ENCODE measurements at regions not wholly inside any gene's neighbourhood (a gene's known extent, or its start where the extent isn't known, plus 50 kb on each side); places are given as distances from the start of the nearest gene placed in this dataset.
"Not testable (repeated sequence)": the region's sequence is repeated elsewhere in the genome, so short reads cannot be mapped to it uniquely, and the experiment has no call there.

GRCh38 chr3:139111392-139112229 is 66.9 kb upstream of the PRR23C start:
- TF ChIP-seq POLR2A (IDR thresholded peaks at IDR 0.05) (no peak), POLR2AphosphoS5 (IDR thresholded peaks at IDR 0.05) (no peak), EP300 (IDR thresholded peaks at IDR 0.05; ENCODE audit: low read depth) (no peak), CTCF (IDR thresholded peaks at IDR 0.05) (peak; percentile 64 to 73 (median 67))
- in situ Hi-C loops (cut with MboI; ENCODE audit: low pct_ligation_motif_present in 1 of 4, low pct_unique_long_range_greater_than_20kb in 1 of 4, low sequenced_read_pairs in 3 of 4) (loop anchor here in 1 of 4 donors (25.0 kb wide), 1 partner anchor 201 kb away; no protein-coding TSS in a partner anchor), intact Hi-C loops (cut with DNase I; ENCODE audit: low total_unique reads) (loop anchor here (5.0 kb wide), 1 partner anchor 216 kb away; no protein-coding TSS in a partner anchor)
- peaks cover 0 to 4% (median 2%) of the 10 kb centered on the region in 4 donors for H3K4me1 ChIP-seq
- H3K4me3 ChIP-seq = no peak overlapping the region
- no peaks in the 10 kb centered on the region for H3K36me3 ChIP-seq
- peak; percentile 74 for DNase-seq
- 10 to 15% methylated on average over 7 to 12 of the region's 13 CpGs for WGBS, 2 donors (ENCODE audit: low coverage in 1 of 2)
- H3K27ac ChIP-seq = no peak overlapping the region
- no peaks in the 10 kb centered on the region for H3K27me3 ChIP-seq
- no peaks in the 10 kb centered on the region for H3K9me3 ChIP-seq

- Histone ChIP-seq H3K4me3 (no peak overlapping the region), H3K4me1 (peaks cover 0 to 6% (median 3%) of the 10 kb centered on the region in 4 donors), H3K27me3 (no peaks in the 10 kb centered on the region), H3K36me3 (no peaks in the 10 kb centered on the region), H3K27ac (no peak overlapping the region), H3K9me3 (no peaks in the 10 kb centered on the region)
- TF ChIP-seq POLR2A (IDR thresholded peaks at IDR 0.05) (no peak), EP300 (IDR thresholded peaks at IDR 0.05; ENCODE audit: low read depth) (no peak), POLR2AphosphoS5 (IDR thresholded peaks at IDR 0.05) (no peak), CTCF (IDR thresholded peaks at IDR 0.05) (no peak)
- WGBS, 2 donors (ENCODE audit: low coverage in 1 of 2) = 13% methylated on average over 1 of the region's 1 CpG; no CpG with 5 or more reads in 1 of the 2 donors
- no peak for DNase-seq
- in situ Hi-C loops (cut with MboI; ENCODE audit: low pct_ligation_motif_present in 1 of 4, low pct_unique_long_range_greater_than_20kb in 1 of 4, low sequenced_read_pairs in 3 of 4) (loop anchor here in 1 of 4 donors (25.0 kb wide), 1 partner anchor 200 kb away; no protein-coding TSS in a partner anchor), intact Hi-C loops (cut with DNase I; ENCODE audit: low total_unique reads) (loop anchor here (5.0 kb wide), 1 partner anchor 215 kb away; no protein-coding TSS in a partner anchor)
Observed at GRCh38 chr3:139112230-139112558, 67.5 kb upstream of the PRR23C start.

DNA sequence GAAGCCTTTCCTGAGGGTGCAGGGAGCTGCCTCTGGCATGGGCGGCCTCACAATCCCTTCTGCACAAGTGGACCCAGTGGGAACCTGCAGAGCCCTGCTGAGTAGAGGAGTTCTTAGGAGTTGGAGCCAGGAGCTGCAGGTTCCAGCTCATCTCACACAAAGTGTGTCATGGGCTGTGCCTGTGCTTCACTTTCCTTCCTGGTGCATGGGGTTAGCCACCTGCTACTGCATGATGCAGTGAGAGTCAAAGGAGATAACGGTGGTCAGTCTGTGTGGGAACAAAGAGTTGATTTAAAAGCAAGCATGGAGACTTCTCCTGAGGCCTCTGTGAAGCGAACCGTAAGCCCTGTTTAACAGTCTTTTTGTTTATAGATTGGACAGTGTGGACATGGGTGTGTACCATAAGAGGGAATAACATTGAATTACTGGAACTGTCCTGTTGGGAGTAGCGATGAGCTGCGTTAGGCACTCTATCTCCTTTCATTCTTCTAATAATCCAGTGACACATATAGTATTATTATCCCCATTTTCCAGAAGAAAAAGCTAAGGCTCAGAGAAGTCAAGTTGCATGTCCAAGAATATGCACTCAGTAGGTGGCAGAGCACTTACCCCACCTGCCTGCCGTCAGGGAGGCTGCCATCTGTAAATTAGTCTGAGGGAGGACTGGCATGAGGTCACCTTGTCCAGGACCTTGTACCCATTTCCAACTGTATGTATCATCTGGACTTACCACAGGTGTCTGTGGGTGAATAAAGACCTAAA is 68.7 kb upstream of the PRR23C start:
- Histone ChIP-seq H3K4me1 (peaks cover 0 to 14% (median 4%) of the 10 kb centered on the region in 4 donors), H3K9me3 (no peaks in the 10 kb centered on the region), H3K27me3 (no peaks in the 10 kb centered on the region), H3K36me3 (no peaks in the 10 kb centered on the region), H3K27ac (no peak overlapping the region), H3K4me3 (no peak overlapping the region)
- WGBS, 2 donors (ENCODE audit: low coverage in 1 of 2) = 61 to 62% methylated on average over 3 to 7 of the region's 7 CpGs
- intact Hi-C loops (cut with DNase I; ENCODE audit: low total_unique reads) (loop anchor here (5.0 kb wide), 1 partner anchor 214 kb away; no protein-coding TSS in a partner anchor), in situ Hi-C loops (cut with MboI; ENCODE audit: low pct_ligation_motif_present in 1 of 4, low pct_unique_long_range_greater_than_20kb in 1 of 4, low sequenced_read_pairs in 3 of 4) (loop anchor here in 1 of 4 donors (25.0 kb wide), 1 partner anchor 199 kb away; no protein-coding TSS in a partner anchor)
- TF ChIP-seq EP300 (IDR thresholded peaks at IDR 0.05; ENCODE audit: low read depth) = no peak
- no peak for TF ChIP-seq POLR2AphosphoS5 (IDR thresholded peaks at IDR 0.05)
- TF ChIP-seq CTCF (IDR thresholded peaks at IDR 0.05) = no peak
- TF ChIP-seq POLR2A (IDR thresholded peaks at IDR 0.05) = no peak
- DNase-seq = no peak

DNA sequence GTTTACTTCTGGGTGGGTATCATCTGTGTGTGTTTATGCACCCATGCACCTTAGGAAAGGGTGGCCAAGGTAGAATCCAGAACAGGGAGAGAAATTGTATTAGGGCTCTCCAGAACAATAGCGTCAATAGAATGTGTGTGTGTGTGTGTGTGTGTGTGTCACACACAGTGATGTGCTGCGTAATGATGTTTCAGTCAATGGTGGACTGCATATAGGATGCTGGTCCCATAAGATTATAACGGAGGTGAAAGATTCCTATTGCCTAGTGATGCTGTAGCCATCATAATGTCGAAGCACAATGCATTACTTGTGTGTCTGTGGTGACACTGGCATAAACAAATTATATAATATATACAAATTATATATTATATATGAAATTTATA is 69.3 kb upstream of the PRR23C start:
- 82 to 92% methylated on average over 3 to 4 of the region's 4 CpGs for WGBS, 2 donors (ENCODE audit: low coverage in 1 of 2)
- in situ Hi-C loops (cut with MboI; ENCODE audit: low pct_ligation_motif_present in 1 of 4, low pct_unique_long_range_greater_than_20kb in 1 of 4, low sequenced_read_pairs in 3 of 4) = loop anchor here in 1 of 4 donors (25.0 kb wide), 1 partner anchor 198 kb away; no protein-coding TSS in a partner anchor
- Histone ChIP-seq H3K4me3 (no peak overlapping the region), H3K36me3 (no peaks in the 10 kb centered on the region), H3K4me1 (peaks cover 0 to 14% (median 4%) of the 10 kb centered on the region in 4 donors), H3K27ac (no peak overlapping the region), H3K9me3 (no peaks in the 10 kb centered on the region), H3K27me3 (no peaks in the 10 kb centered on the region)
- intact Hi-C loops (cut with DNase I; ENCODE audit: low total_unique reads) = loop anchor here (5.0 kb wide), 1 partner anchor 213 kb away; no protein-coding TSS in a partner anchor
- no peak for TF ChIP-seq EP300 (IDR thresholded peaks at IDR 0.05; ENCODE audit: low read depth)
- TF ChIP-seq POLR2AphosphoS5 (IDR thresholded peaks at IDR 0.05) = no peak
- TF ChIP-seq POLR2A (IDR thresholded peaks at IDR 0.05) = no peak
- no peak for TF ChIP-seq CTCF (IDR thresholded peaks at IDR 0.05)
- no peak for DNase-seq

- Histone ChIP-seq H3K4me1 (peaks cover 0 to 26% (median 13%) of the 10 kb centered on the region in 4 donors), H3K27ac (peak overlapping the region in 3 of 4 donors; percentile 41 to 51 (median 51))
- H3K36me3 ChIP-seq; H3K9me3 ChIP-seq; H3K4me3 ChIP-seq; DNase-seq; intact Hi-C loops (cut with DNase I; ENCODE audit: low total_unique reads); H3K27me3 ChIP-seq: not testable (repeated sequence)
- 78 to 80% methylated on average over 1 to 7 of the region's 7 CpGs for WGBS, 2 donors (ENCODE audit: low coverage in 1 of 2)
- in situ Hi-C loops (cut with MboI; ENCODE audit: low pct_ligation_motif_present in 1 of 4, low pct_unique_long_range_greater_than_20kb in 1 of 4, low sequenced_read_pairs in 3 of 4) = loop anchor here in 1 of 4 donors (25.0 kb wide), 1 partner anchor 196 kb away; no protein-coding TSS in a partner anchor
Observed at GRCh38 chr3:139116631-139117030, 71.9 kb upstream of the PRR23C start.
